ENCODE measurements at regions not wholly inside any gene's neighbourhood (a gene's known extent, or its start where the extent isn't known, plus 50 kb on each side); places are given as distances from the start of the nearest gene placed in this dataset.

GRCh38 chr16:51986301-51986700 lies 560.6 kb downstream of the TOX3 start:
- TF ChIP-seq CTCF (conservative IDR thresholded peaks at IDR 0.05; ENCODE audit: low read depth in 2 of 2) (no peak), EZH2 (IDR thresholded peaks at IDR 0.05; ENCODE audit: low read depth, unreplicated experiment) (no peak), CREB1 (CRISPR knock-in tag; IDR thresholded peaks at IDR 0.05; ENCODE audit: low read depth) (no peak), POLR2AphosphoS5 (IDR thresholded peaks at IDR 0.05; ENCODE audit: low read depth) (no peak), EZH2phosphoT487 (IDR thresholded peaks at IDR 0.05; ENCODE audit: unreplicated experiment) (no peak), ZNF331 (CRISPR knock-in tag; IDR thresholded peaks at IDR 0.05; ENCODE audit: low read depth) (no peak), REST (IDR thresholded peaks at IDR 0.05; ENCODE audit: unreplicated experiment) (no peak), JUNB (IDR thresholded peaks at IDR 0.05; ENCODE audit: unreplicated experiment) (no peak), ZNF114 (CRISPR knock-in tag; IDR thresholded peaks at IDR 0.05) (no peak), ETS1 (IDR thresholded peaks at IDR 0.05) (no peak)
